ENCODE measurements at regions not wholly inside any gene's neighbourhood (a gene's known extent, or its start where the extent isn't known, plus 50 kb on each side); places are given as distances from the start of the nearest gene placed in this dataset.

GRCh38 chr17:77006971-77007649 is 133.7 kb upstream of the SEC14L1 start:
- no peaks in the 10 kb centered on the region for H3K79me2 ChIP-seq (ENCODE audit: insufficient read depth, low read length)
- no peaks in the 10 kb centered on the region for H4K20me1 ChIP-seq (ENCODE audit: low read depth, low read length)

GRCh38 chr17:77009877-77010276 is 130.9 kb upstream of the SEC14L1 start:
- Histone ChIP-seq H3K9me2 (replicated peaks; ENCODE audit: insufficient read depth, low read length) (no peaks in the 10 kb centered on the region), H4K20me1 (ENCODE audit: low read depth, low read length) (no peaks in the 10 kb centered on the region), H3K36me3 (ENCODE audit: low read length) (no peaks in the 10 kb centered on the region), H3F3A (ENCODE audit: insufficient read depth) (no peaks in the 10 kb centered on the region), H3K27me3 (ENCODE audit: low read length) (peaks cover 2% of the 10 kb centered on the region; the same call in 1 of the 2 replicates), H3K27ac (ENCODE audit: low read depth, low read length) (no peak overlapping the region), H3K4me3 (ENCODE audit: insufficient read depth, low read length, poor library complexity, severe bottlenecking) (no peak overlapping the region), H3K4me2 (ENCODE audit: low read depth, low read length, poor library complexity, severe bottlenecking) (no peak overlapping the region), H3K9me3 (ENCODE audit: insufficient read depth, low read length) (peaks cover 9% of the 10 kb centered on the region; the same call in 1 of the 2 replicates), H3K9ac (ENCODE audit: low read length) (no peak overlapping the region), H2AFZ (ENCODE audit: low read depth, low read length, severe bottlenecking) (no peak overlapping the region), H3K79me2 (ENCODE audit: insufficient read depth, low read length) (no peaks in the 10 kb centered on the region)
- no peak for TF ChIP-seq CTCF (IDR thresholded peaks at IDR 0.05; ENCODE audit: insufficient read depth, low read length, poor library complexity, severe bottlenecking)
- no peak for TF ChIP-seq EZH2phosphoT487 (conservative IDR thresholded peaks at IDR 0.05; ENCODE audit: low read length)

More at GRCh38 chr17:77006971-77007649, 133.7 kb upstream of the SEC14L1 start:
- peaks cover 2% of the 10 kb centered on the region; the same call in 1 of the 2 replicates for H3K27me3 ChIP-seq (ENCODE audit: low read length)
- no peaks in the 10 kb centered on the region for H3K9me2 ChIP-seq (replicated peaks; ENCODE audit: insufficient read depth, low read length)
- no peak overlapping the region for H3K4me3 ChIP-seq (ENCODE audit: insufficient read depth, low read length, poor library complexity, severe bottlenecking)
- no peaks in the 10 kb centered on the region for H3K36me3 ChIP-seq (ENCODE audit: low read length)
- no peaks in the 10 kb centered on the region for H3F3A ChIP-seq (ENCODE audit: insufficient read depth)
- TF ChIP-seq EZH2phosphoT487 (conservative IDR thresholded peaks at IDR 0.05; ENCODE audit: low read length) (no peak), CTCF (IDR thresholded peaks at IDR 0.05; ENCODE audit: insufficient read depth, low read length, poor library complexity, severe bottlenecking) (no peak)
- H2AFZ ChIP-seq (ENCODE audit: low read depth, low read length, severe bottlenecking), result no peak overlapping the region
- no peak overlapping the region for H3K4me2 ChIP-seq (ENCODE audit: low read depth, low read length, poor library complexity, severe bottlenecking)
- no peak overlapping the region for H3K27ac ChIP-seq (ENCODE audit: low read depth, low read length)
- H3K9ac ChIP-seq (ENCODE audit: low read length), result no peak overlapping the region
- peaks cover 9% of the 10 kb centered on the region; the same call in 1 of the 2 replicates for H3K9me3 ChIP-seq (ENCODE audit: insufficient read depth, low read length)

GRCh38 chr17:77010667-77011066 is 130.1 kb upstream of the SEC14L1 start:
- no peaks in the 10 kb centered on the region for H3K36me3 ChIP-seq (ENCODE audit: low read length)
- H3K9me3 ChIP-seq (ENCODE audit: insufficient read depth, low read length), result peaks cover 9% of the 10 kb centered on the region; the same call in 1 of the 2 replicates
- TF ChIP-seq CTCF (IDR thresholded peaks at IDR 0.05; ENCODE audit: insufficient read depth, low read length, poor library complexity, severe bottlenecking) (no peak), EZH2phosphoT487 (conservative IDR thresholded peaks at IDR 0.05; ENCODE audit: low read length) (no peak)
- H3K4me3 ChIP-seq (ENCODE audit: insufficient read depth, low read length, poor library complexity, severe bottlenecking), result no peak overlapping the region
- no peaks in the 10 kb centered on the region for H3F3A ChIP-seq (ENCODE audit: insufficient read depth)
- H3K79me2 ChIP-seq (ENCODE audit: insufficient read depth, low read length), result no peaks in the 10 kb centered on the region
- H3K9me2 ChIP-seq (replicated peaks; ENCODE audit: insufficient read depth, low read length), result no peaks in the 10 kb centered on the region
- no peak overlapping the region for H2AFZ ChIP-seq (ENCODE audit: low read depth, low read length, severe bottlenecking)
- H3K27ac ChIP-seq (ENCODE audit: low read depth, low read length), result no peak overlapping the region
- peaks cover 2% of the 10 kb centered on the region; the same call in 1 of the 2 replicates for H3K27me3 ChIP-seq (ENCODE audit: low read length)
- no peaks in the 10 kb centered on the region for H4K20me1 ChIP-seq (ENCODE audit: low read depth, low read length)
- no peak overlapping the region for H3K9ac ChIP-seq (ENCODE audit: low read length)
- H3K4me2 ChIP-seq (ENCODE audit: low read depth, low read length, poor library complexity, severe bottlenecking), result no peak overlapping the region

Measured in SU-DHL-6 (cell line).